Liver (tissue), 8 donors: ENCODE measurements at regions not wholly inside any gene's neighbourhood (a gene's known extent, or its start where the extent isn't known, plus 50 kb on each side); places are given as distances from the start of the nearest gene placed in this dataset.

ENCODE experiments used
- DNase-seq: peaks from one replicate; pipeline ENCODE4 v3.0.0-alpha.2; 2017; ENCODE audit warnings: low spot score
- H3K27ac ChIP-seq, 2 donors: one replicate each; pipeline ENCODE4 v1.7.0; 2013; ENCODE audit warnings: inconsistent platforms in 2 of 2, low read length in 2 of 2, control low read depth in 1 of 2, low read depth in 1 of 2, mild to moderate bottlenecking in 1 of 2
- H3K27me3 ChIP-seq, 4 donors: one replicate each; pipeline versions ENCODE4 v1.6.1 to v1.7.0; 2013; ENCODE audit warnings: low read length in 3 of 4, inconsistent platforms in 1 of 4, mild to moderate bottlenecking in 1 of 4, moderate library complexity in 1 of 4; ENCODE audit not compliant: control insufficient read depth in 4 of 4, insufficient read depth in 4 of 4
- H3K36me3 ChIP-seq, 4 donors: one replicate each; pipeline versions ENCODE4 v1.6.1 to v1.7.0; 2013; ENCODE audit warnings: low read length in 3 of 4, mild to moderate bottlenecking in 3 of 4, low read depth in 1 of 4, moderate library complexity in 1 of 4; ENCODE audit not compliant: control insufficient read depth in 4 of 4, insufficient read depth in 3 of 4
- H3K4me1 ChIP-seq, 4 donors: one replicate each; pipeline versions ENCODE4 v1.6.1 to v1.7.0; 2013; ENCODE audit warnings: low read length in 3 of 4, mild to moderate bottlenecking in 3 of 4, moderate library complexity in 1 of 4; ENCODE audit not compliant: control insufficient read depth in 4 of 4, insufficient read depth in 4 of 4
- H3K4me3 ChIP-seq, 3 donors: one replicate each; pipeline versions ENCODE4 v1.6.1 to v1.7.0; 2013; ENCODE audit warnings: low read length in 3 of 3, control low read depth in 1 of 3, low read depth in 1 of 3, mild to moderate bottlenecking in 1 of 3
- H3K9ac ChIP-seq, 2 donors: one replicate each; pipeline ENCODE4 v1.7.0; 2013; ENCODE audit warnings: low read length in 2 of 2, mild to moderate bottlenecking in 2 of 2, moderate library complexity in 2 of 2, control low read depth in 1 of 2, low read depth in 1 of 2
- H3K9me3 ChIP-seq, 4 donors: one replicate each; pipeline versions ENCODE4 v1.6.1 to v1.7.0; 2013; ENCODE audit warnings: low read length in 3 of 4; ENCODE audit not compliant: control insufficient read depth in 4 of 4
- EGR1 ChIP-seq, 2 donors: IDR thresholded peaks; 2 replicates each; pipeline ENCODE4 v1.6.1; 2016 to 2018; ENCODE audit warnings: antibody characterized with exemption in 2 of 2, low read depth in 2 of 2
- FOXA1 ChIP-seq: IDR thresholded peaks from 2 replicates; pipeline ENCODE4 v1.6.1; 2016; ENCODE audit warnings: antibody characterized with exemption
- FOXA2 ChIP-seq: IDR thresholded peaks from 2 replicates; pipeline ENCODE4 v1.6.1; 2016; ENCODE audit warnings: antibody characterized with exemption
- GABPA ChIP-seq, 2 donors: IDR thresholded peaks in 1 of 2; conservative IDR thresholded peaks in 1 of 2; 2 replicates each; pipeline ENCODE4 v1.6.1; 2016; ENCODE audit warnings: antibody characterized with exemption in 2 of 2, mild to moderate bottlenecking in 1 of 2, moderate library complexity in 1 of 2
- HNF4A ChIP-seq, 2 donors: conservative IDR thresholded peaks; 2 replicates each; pipeline ENCODE4 v1.6.1; 2016; ENCODE audit warnings: antibody characterized with exemption in 2 of 2, mild to moderate bottlenecking in 2 of 2
- HNF4G ChIP-seq: IDR thresholded peaks from 2 replicates; pipeline ENCODE4 v1.6.1; 2016; ENCODE audit warnings: antibody characterized with exemption
- JUND ChIP-seq, 2 donors: IDR thresholded peaks; 2 replicates each; pipeline ENCODE4 v1.6.1; 2016; ENCODE audit warnings: antibody characterized with exemption in 2 of 2
- NR2F2 ChIP-seq: IDR thresholded peaks from 2 replicates; pipeline ENCODE4 v1.6.1; 2016; ENCODE audit warnings: antibody characterized with exemption
- RAD21 ChIP-seq, 2 donors: IDR thresholded peaks; 2 replicates each; pipeline ENCODE4 v1.6.1; 2016; ENCODE audit warnings: antibody characterized with exemption in 2 of 2, mild to moderate bottlenecking in 2 of 2
- RXRA ChIP-seq, 2 donors: IDR thresholded peaks; 2 replicates each; pipeline ENCODE4 v1.6.1; 2017 to 2018; ENCODE audit warnings: antibody characterized with exemption in 2 of 2, mild to moderate bottlenecking in 1 of 2
- SP1 ChIP-seq: IDR thresholded peaks from 2 replicates; pipeline ENCODE4 v1.6.1; 2018; ENCODE audit warnings: antibody characterized with exemption, mild to moderate bottlenecking
- TAF1 ChIP-seq: conservative IDR thresholded peaks from 2 replicates; pipeline ENCODE4 v1.6.1; 2016; ENCODE audit warnings: antibody characterized with exemption, mild to moderate bottlenecking
- YY1 ChIP-seq: IDR thresholded peaks from 2 replicates; pipeline ENCODE4 v1.6.1; 2016; ENCODE audit warnings: antibody characterized with exemption, mild to moderate bottlenecking
- WGBS: extraction: QIAGEN DNeasy Blood & Tissue Kit; methylation state at CpG from one replicate; pipeline ENCODE4 v1.1.7; 2013; 5-methylcytosine and 5-hydroxymethylcytosine counted together
- TF ChIP-seq, protein P1 (sequence below): IDR thresholded peaks from 2 replicates; pipeline ENCODE4 v1.6.1; 2016; ENCODE audit warnings: antibody characterized with exemption, mild to moderate bottlenecking
- TF ChIP-seq, protein P2 (sequence below): IDR thresholded peaks from 2 replicates; pipeline ENCODE4 v1.6.1; 2016; ENCODE audit warnings: antibody characterized with exemption
- TF ChIP-seq, protein P3 (sequence below): IDR thresholded peaks from 2 replicates; pipeline ENCODE4 v1.6.1; 2016; ENCODE audit warnings: antibody characterized with exemption
- TF ChIP-seq, protein P4 (sequence below): fragments of 150-350 bp; IDR thresholded peaks from 2 replicates; pipeline ENCODE4 v1.5.1; 2017; ENCODE audit warnings: improper control_type of control experiment, low read depth, low read length; ENCODE audit not compliant: missing input control
- donor health status: healthy.
- donor health status: healthy.
- donor health status: healthy.
- donor health status: healthy.
- donor health status: healthy.

DNA sequence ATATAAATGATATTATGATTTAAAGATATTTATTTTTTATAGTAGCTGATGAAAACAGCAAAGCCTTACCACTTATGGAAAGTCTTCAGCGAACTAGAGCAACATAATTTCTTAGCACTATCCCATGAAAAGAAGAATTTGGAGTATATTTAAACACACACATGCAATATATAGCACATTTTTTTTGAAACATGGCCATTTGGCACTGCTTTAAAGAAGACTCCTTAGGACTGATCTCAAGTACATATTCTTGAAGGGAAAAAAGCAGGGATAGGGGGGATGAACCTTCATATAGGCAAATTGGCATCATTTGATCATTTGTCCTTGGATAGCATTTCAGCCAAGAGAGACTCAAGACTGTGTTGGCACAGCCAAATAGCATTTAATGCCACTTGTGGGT lies 193.3 kb downstream of the ANKRD50 start:
- Histone ChIP-seq H3K27me3 (no peaks in the 10 kb centered on the region), H3K9me3 (no peaks in the 10 kb centered on the region), H3K4me3 (no peak overlapping the region), H3K4me1 (peaks cover 0 to 7% (median 7%) of the 10 kb centered on the region in 4 donors), H3K36me3 (no peaks in the 10 kb centered on the region), H3K27ac (no peak overlapping the region), H3K9ac (no peak overlapping the region)
- TF ChIP-seq, protein P1, sequence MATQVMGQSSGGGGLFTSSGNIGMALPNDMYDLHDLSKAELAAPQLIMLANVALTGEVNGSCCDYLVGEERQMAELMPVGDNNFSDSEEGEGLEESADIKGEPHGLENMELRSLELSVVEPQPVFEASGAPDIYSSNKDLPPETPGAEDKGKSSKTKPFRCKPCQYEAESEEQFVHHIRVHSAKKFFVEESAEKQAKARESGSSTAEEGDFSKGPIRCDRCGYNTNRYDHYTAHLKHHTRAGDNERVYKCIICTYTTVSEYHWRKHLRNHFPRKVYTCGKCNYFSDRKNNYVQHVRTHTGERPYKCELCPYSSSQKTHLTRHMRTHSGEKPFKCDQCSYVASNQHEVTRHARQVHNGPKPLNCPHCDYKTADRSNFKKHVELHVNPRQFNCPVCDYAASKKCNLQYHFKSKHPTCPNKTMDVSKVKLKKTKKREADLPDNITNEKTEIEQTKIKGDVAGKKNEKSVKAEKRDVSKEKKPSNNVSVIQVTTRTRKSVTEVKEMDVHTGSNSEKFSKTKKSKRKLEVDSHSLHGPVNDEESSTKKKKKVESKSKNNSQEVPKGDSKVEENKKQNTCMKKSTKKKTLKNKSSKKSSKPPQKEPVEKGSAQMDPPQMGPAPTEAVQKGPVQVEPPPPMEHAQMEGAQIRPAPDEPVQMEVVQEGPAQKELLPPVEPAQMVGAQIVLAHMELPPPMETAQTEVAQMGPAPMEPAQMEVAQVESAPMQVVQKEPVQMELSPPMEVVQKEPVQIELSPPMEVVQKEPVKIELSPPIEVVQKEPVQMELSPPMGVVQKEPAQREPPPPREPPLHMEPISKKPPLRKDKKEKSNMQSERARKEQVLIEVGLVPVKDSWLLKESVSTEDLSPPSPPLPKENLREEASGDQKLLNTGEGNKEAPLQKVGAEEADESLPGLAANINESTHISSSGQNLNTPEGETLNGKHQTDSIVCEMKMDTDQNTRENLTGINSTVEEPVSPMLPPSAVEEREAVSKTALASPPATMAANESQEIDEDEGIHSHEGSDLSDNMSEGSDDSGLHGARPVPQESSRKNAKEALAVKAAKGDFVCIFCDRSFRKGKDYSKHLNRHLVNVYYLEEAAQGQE: no peak
- TF ChIP-seq GABPA (IDR thresholded peaks at IDR 0.05 in 1 of 2, conservative IDR thresholded peaks at IDR 0.05 in 1 of 2) (no peak), HNF4A (conservative IDR thresholded peaks at IDR 0.05) (no peak), YY1 (no peak), FOXA2 (no peak), TAF1 (no peak), RXRA (IDR thresholded peaks at IDR 0.05) (no peak), HNF4G (no peak), RAD21 (IDR thresholded peaks at IDR 0.05) (no peak), JUND (IDR thresholded peaks at IDR 0.05) (no peak), NR2F2 (no peak)
- TF ChIP-seq, protein P2, sequence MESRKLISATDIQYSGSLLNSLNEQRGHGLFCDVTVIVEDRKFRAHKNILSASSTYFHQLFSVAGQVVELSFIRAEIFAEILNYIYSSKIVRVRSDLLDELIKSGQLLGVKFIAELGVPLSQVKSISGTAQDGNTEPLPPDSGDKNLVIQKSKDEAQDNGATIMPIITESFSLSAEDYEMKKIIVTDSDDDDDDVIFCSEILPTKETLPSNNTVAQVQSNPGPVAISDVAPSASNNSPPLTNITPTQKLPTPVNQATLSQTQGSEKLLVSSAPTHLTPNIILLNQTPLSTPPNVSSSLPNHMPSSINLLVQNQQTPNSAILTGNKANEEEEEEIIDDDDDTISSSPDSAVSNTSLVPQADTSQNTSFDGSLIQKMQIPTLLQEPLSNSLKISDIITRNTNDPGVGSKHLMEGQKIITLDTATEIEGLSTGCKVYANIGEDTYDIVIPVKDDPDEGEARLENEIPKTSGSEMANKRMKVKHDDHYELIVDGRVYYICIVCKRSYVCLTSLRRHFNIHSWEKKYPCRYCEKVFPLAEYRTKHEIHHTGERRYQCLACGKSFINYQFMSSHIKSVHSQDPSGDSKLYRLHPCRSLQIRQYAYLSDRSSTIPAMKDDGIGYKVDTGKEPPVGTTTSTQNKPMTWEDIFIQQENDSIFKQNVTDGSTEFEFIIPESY: no peak
- TF ChIP-seq, protein P3, sequence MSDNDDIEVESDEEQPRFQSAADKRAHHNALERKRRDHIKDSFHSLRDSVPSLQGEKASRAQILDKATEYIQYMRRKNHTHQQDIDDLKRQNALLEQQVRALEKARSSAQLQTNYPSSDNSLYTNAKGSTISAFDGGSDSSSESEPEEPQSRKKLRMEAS: no peak
- TF ChIP-seq, protein P4, sequence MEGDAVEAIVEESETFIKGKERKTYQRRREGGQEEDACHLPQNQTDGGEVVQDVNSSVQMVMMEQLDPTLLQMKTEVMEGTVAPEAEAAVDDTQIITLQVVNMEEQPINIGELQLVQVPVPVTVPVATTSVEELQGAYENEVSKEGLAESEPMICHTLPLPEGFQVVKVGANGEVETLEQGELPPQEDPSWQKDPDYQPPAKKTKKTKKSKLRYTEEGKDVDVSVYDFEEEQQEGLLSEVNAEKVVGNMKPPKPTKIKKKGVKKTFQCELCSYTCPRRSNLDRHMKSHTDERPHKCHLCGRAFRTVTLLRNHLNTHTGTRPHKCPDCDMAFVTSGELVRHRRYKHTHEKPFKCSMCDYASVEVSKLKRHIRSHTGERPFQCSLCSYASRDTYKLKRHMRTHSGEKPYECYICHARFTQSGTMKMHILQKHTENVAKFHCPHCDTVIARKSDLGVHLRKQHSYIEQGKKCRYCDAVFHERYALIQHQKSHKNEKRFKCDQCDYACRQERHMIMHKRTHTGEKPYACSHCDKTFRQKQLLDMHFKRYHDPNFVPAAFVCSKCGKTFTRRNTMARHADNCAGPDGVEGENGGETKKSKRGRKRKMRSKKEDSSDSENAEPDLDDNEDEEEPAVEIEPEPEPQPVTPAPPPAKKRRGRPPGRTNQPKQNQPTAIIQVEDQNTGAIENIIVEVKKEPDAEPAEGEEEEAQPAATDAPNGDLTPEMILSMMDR: no peak
- DNase-seq: no peak
- 95% methylated on average over 1 of the region's 1 CpG for WGBS

DNA sequence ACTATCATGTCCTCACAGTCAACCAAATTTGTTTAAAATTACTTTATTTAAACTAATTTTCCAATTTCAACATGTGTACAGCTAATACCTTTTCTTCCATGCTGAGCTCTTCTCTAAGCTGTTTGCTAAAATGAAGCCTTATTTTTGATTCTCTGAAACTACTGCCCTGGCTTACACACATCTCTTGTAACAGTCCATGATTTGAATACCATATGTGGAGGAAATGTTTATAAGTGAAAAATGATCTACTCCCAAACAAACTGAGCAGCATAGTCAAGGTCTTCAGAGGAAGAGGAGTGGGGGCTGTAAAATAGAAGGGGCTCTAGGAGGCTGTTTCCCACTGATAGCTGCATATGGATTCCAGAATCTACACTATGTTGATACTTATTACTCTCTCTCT lies 188.7 kb downstream of the ANKRD50 start:
- Histone ChIP-seq H3K27ac (no peak overlapping the region), H3K9me3 (no peaks in the 10 kb centered on the region), H3K4me1 (peaks cover 0 to 7% (median 2%) of the 10 kb centered on the region in 4 donors), H3K9ac (no peak overlapping the region), H3K4me3 (no peak overlapping the region), H3K27me3 (no peaks in the 10 kb centered on the region), H3K36me3 (no peaks in the 10 kb centered on the region)
- TF ChIP-seq JUND (IDR thresholded peaks at IDR 0.05): no peak
- no peak for TF ChIP-seq FOXA1
- no peak for TF ChIP-seq TAF1
- TF ChIP-seq EGR1 (IDR thresholded peaks at IDR 0.05; ENCODE audit: low read depth in 2 of 2): no peak
- TF ChIP-seq HNF4A (conservative IDR thresholded peaks at IDR 0.05): no peak
- no peak for TF ChIP-seq HNF4G
- TF ChIP-seq GABPA (IDR thresholded peaks at IDR 0.05 in 1 of 2, conservative IDR thresholded peaks at IDR 0.05 in 1 of 2): no peak
- TF ChIP-seq, protein P3: no peak
- TF ChIP-seq, protein P1: no peak
- TF ChIP-seq YY1: no peak
- TF ChIP-seq RXRA (IDR thresholded peaks at IDR 0.05): no peak
- TF ChIP-seq, protein P4: no peak
- TF ChIP-seq SP1: no peak
- no peak for DNase-seq
